ENCODE measurements at regions not wholly inside any gene's neighbourhood (a gene's known extent, or its start where the extent isn't known, plus 50 kb on each side); places are given as distances from the start of the nearest gene placed in this dataset.

DNA sequence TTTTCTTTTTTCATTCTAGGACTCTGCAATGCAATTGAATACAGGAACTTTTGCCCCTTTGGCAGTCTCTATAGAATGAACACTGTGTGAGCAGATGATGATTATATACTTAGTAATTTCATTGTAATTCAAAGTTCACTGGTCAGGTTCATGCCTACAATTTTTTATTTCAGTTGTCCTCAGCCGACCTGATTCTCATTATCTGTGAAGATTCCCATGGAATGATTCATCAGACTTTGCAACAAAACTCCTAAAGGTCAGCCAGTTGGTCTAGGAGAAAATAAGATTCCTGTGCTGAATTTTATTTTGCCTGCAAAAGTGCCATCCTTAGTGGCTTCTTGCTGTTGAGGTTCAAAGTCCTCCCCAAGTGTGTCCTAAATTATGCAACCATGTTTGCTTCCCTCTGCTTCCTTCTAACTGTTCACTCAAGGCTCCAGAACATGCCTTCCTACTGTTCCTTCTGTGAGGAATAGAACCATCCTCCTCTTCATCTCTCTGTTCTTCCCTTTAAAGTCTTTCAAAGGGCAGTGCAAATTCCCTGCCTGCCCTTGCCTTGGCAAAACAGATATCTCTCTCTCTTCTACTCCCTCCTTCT lies 194.2 kb upstream of the CNR1 start:
- TF ChIP-seq, protein P1, sequence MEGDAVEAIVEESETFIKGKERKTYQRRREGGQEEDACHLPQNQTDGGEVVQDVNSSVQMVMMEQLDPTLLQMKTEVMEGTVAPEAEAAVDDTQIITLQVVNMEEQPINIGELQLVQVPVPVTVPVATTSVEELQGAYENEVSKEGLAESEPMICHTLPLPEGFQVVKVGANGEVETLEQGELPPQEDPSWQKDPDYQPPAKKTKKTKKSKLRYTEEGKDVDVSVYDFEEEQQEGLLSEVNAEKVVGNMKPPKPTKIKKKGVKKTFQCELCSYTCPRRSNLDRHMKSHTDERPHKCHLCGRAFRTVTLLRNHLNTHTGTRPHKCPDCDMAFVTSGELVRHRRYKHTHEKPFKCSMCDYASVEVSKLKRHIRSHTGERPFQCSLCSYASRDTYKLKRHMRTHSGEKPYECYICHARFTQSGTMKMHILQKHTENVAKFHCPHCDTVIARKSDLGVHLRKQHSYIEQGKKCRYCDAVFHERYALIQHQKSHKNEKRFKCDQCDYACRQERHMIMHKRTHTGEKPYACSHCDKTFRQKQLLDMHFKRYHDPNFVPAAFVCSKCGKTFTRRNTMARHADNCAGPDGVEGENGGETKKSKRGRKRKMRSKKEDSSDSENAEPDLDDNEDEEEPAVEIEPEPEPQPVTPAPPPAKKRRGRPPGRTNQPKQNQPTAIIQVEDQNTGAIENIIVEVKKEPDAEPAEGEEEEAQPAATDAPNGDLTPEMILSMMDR (IDR thresholded peaks at IDR 0.05 in 4 of 5, conservative IDR thresholded peaks at IDR 0.05 in 1 of 5): no peak
- no peak for TF ChIP-seq POLR2A (IDR thresholded peaks at IDR 0.05)

All from gastrocnemius medialis (tissue), 4 donors.